Endothelial cell of umbilical vein (primary cell): ENCODE measurements at regions not wholly inside any gene's neighbourhood (a gene's known extent, or its start where the extent isn't known, plus 50 kb on each side); places are given as distances from the start of the nearest gene placed in this dataset.

ENCODE experiments used
- CTCF ChIP-seq, 2 donors: IDR thresholded peaks; 1 replicate in 1 of 2; 2 replicates in 1 of 2; pipeline ENCODE4 v1.5.1; 2011; ENCODE audit warnings: low read length in 2 of 2, mild to moderate bottlenecking in 2 of 2, moderate library complexity in 2 of 2, control low read depth in 1 of 2, inconsistent platforms in 1 of 2, low read depth in 1 of 2; ENCODE audit not compliant: insufficient read depth in 1 of 2; ENCODE audit errors: extremely low read depth in 1 of 2
- MYC ChIP-seq: IDR thresholded peaks from one replicate; pipeline ENCODE4 v1.6.1; 2011; ENCODE audit warnings: mild to moderate bottlenecking, low read depth, low read length
- POLR2A ChIP-seq: IDR thresholded peaks from 2 replicates; pipeline ENCODE4 v1.6.1; 2012; ENCODE audit warnings: low read depth, mild to moderate bottlenecking, control low read depth, low read length

DNA sequence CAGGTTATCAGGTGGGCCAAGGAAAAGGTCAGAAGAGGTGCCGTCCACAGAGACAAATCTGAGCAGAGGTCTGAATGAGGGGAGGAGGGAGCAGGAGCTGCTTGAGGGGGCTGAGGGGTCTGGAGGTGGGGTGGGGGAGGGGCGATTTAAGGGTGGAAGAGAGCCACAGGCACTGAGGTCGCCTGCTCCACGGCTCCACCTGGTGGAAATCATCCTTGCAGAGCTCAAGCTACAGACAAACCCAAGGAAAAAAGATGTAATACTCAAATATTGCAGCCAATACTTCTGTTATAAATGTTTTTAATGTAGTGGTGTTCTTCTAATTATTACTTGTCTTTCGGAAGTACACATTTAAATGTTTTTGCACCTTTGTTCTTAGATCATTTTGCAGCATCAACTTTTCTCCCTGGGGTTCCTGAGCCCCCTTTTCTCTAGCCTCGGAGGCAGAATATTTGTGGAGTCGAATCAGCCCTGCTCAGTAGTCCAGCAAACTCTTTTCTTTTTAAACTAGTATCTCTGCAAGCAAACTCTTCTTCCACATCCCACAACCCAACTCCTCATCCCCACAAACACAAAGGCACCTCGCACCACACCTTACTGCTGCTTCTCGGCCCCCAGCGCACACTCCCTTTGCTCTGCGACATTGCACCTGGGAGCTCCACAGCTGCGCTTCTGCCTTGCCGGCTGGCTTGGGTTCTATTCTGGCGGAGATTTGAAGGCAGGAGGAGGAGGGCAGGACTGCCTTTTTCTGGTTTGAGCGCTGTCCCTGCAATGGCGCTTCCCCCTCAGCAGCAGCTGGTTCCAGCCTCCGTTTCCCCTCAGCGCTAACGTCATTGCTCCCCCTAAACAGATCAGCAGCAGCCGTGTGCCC, 51.0 kb upstream of the TFAP2A start:
- TF ChIP-seq CTCF (IDR thresholded peaks at IDR 0.05; ENCODE audit: extremely low read depth in 1 of 2, insufficient read depth in 1 of 2, low read depth in 1 of 2, low read length in 2 of 2) (peak; percentile 11 to 62), POLR2A (no peak), MYC (no peak)
